ENCODE measurements at regions not wholly inside any gene's neighbourhood (a gene's known extent, or its start where the extent isn't known, plus 50 kb on each side); places are given as distances from the start of the nearest gene placed in this dataset.

DNA sequence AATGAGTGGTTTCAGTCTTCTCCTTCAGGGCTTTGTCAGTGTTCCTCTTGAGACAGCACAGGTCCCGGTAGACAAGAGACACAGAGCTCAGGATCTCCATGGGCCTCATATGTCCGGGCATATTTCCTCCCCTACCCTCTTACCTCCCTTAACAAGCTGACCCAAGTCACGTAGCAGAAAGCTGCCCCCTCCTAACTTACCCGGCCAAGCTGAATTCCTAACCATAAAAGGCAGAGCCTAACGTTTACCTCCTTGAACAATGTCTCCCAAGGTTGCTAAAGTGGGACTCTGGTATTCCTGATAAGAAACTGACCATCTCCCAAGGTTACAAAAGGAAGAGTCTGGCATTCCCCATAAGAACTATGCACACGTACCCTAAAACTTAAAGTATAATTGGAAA is 182.2 kb upstream of the USP15 start:
- TF ChIP-seq, protein P1, sequence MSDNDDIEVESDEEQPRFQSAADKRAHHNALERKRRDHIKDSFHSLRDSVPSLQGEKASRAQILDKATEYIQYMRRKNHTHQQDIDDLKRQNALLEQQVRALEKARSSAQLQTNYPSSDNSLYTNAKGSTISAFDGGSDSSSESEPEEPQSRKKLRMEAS (IDR thresholded peaks at IDR 0.05) = no peak
- TF ChIP-seq NR2F2 (IDR thresholded peaks at IDR 0.05) (no peak), EGR1 (IDR thresholded peaks at IDR 0.05; ENCODE audit: low read depth in 2 of 2) (no peak), SP1 (IDR thresholded peaks at IDR 0.05) (no peak), FOXA1 (IDR thresholded peaks at IDR 0.05) (no peak), YY1 (IDR thresholded peaks at IDR 0.05) (no peak), RAD21 (IDR thresholded peaks at IDR 0.05) (no peak), FOXA2 (IDR thresholded peaks at IDR 0.05) (no peak), JUND (IDR thresholded peaks at IDR 0.05) (no peak), GABPA (IDR thresholded peaks at IDR 0.05 in 1 of 2, conservative IDR thresholded peaks at IDR 0.05 in 1 of 2) (no peak), HNF4A (conservative IDR thresholded peaks at IDR 0.05) (no peak), RXRA (IDR thresholded peaks at IDR 0.05) (no peak)
- TF ChIP-seq, protein P2, sequence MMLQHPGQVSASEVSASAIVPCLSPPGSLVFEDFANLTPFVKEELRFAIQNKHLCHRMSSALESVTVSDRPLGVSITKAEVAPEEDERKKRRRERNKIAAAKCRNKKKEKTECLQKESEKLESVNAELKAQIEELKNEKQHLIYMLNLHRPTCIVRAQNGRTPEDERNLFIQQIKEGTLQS (IDR thresholded peaks at IDR 0.05) = no peak
- TF ChIP-seq, protein P3, sequence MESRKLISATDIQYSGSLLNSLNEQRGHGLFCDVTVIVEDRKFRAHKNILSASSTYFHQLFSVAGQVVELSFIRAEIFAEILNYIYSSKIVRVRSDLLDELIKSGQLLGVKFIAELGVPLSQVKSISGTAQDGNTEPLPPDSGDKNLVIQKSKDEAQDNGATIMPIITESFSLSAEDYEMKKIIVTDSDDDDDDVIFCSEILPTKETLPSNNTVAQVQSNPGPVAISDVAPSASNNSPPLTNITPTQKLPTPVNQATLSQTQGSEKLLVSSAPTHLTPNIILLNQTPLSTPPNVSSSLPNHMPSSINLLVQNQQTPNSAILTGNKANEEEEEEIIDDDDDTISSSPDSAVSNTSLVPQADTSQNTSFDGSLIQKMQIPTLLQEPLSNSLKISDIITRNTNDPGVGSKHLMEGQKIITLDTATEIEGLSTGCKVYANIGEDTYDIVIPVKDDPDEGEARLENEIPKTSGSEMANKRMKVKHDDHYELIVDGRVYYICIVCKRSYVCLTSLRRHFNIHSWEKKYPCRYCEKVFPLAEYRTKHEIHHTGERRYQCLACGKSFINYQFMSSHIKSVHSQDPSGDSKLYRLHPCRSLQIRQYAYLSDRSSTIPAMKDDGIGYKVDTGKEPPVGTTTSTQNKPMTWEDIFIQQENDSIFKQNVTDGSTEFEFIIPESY (IDR thresholded peaks at IDR 0.05) = no peak
- TF ChIP-seq, protein P4, sequence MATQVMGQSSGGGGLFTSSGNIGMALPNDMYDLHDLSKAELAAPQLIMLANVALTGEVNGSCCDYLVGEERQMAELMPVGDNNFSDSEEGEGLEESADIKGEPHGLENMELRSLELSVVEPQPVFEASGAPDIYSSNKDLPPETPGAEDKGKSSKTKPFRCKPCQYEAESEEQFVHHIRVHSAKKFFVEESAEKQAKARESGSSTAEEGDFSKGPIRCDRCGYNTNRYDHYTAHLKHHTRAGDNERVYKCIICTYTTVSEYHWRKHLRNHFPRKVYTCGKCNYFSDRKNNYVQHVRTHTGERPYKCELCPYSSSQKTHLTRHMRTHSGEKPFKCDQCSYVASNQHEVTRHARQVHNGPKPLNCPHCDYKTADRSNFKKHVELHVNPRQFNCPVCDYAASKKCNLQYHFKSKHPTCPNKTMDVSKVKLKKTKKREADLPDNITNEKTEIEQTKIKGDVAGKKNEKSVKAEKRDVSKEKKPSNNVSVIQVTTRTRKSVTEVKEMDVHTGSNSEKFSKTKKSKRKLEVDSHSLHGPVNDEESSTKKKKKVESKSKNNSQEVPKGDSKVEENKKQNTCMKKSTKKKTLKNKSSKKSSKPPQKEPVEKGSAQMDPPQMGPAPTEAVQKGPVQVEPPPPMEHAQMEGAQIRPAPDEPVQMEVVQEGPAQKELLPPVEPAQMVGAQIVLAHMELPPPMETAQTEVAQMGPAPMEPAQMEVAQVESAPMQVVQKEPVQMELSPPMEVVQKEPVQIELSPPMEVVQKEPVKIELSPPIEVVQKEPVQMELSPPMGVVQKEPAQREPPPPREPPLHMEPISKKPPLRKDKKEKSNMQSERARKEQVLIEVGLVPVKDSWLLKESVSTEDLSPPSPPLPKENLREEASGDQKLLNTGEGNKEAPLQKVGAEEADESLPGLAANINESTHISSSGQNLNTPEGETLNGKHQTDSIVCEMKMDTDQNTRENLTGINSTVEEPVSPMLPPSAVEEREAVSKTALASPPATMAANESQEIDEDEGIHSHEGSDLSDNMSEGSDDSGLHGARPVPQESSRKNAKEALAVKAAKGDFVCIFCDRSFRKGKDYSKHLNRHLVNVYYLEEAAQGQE (IDR thresholded peaks at IDR 0.05) = no peak
- no peaks in the 10 kb centered on the region for H3K4me1 ChIP-seq (ENCODE audit: control insufficient read depth in 4 of 4, insufficient read depth in 4 of 4, low read length in 3 of 4)
- no peak overlapping the region for H3K9ac ChIP-seq (ENCODE audit: low read depth in 1 of 2, low read length in 2 of 2)
- no peak for DNase-seq (ENCODE audit: low spot score)
- H3K36me3 ChIP-seq (ENCODE audit: control insufficient read depth in 4 of 4, insufficient read depth in 3 of 4, low read depth in 1 of 4, low read length in 3 of 4) = no peaks in the 10 kb centered on the region
- no peaks in the 10 kb centered on the region for H3K27me3 ChIP-seq (ENCODE audit: control insufficient read depth in 4 of 4, insufficient read depth in 4 of 4, low read length in 3 of 4)
- no peak overlapping the region for H3K27ac ChIP-seq (ENCODE audit: low read depth in 1 of 2, low read length in 2 of 2)
- WGBS = 48% methylated on average over 6 of the region's 6 CpGs
- H3K4me3 ChIP-seq (ENCODE audit: low read depth in 1 of 3, low read length in 3 of 3) = no peak overlapping the region
- no peaks in the 10 kb centered on the region for H3K9me3 ChIP-seq (ENCODE audit: control insufficient read depth in 4 of 4, low read length in 3 of 4)

DNA sequence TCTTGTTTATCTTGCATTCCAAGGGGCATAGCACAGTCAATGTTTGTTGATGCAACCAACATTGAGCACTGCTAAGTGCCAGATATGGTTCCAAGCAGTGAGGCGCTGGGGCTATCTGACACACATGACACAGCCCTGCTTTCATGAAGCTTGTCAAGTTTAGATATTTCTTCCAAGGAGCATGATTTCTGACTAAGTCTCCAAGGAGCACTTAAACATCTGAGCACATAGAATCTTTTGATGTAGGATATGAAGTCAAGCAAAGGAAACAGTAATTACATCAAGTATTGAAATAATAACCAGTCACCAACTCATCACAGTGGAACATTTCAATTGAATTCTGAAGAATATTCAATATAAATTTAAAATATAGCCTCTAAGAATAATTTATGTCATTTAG is 177.8 kb upstream of the USP15 start:
- no peak overlapping the region for H3K4me3 ChIP-seq (ENCODE audit: low read depth in 1 of 3, low read length in 3 of 3)
- 93% methylated on average over 1 of the region's 1 CpG for WGBS
- no peaks in the 10 kb centered on the region for H3K4me1 ChIP-seq (ENCODE audit: control insufficient read depth in 4 of 4, insufficient read depth in 4 of 4, low read length in 3 of 4)
- H3K27me3 ChIP-seq (ENCODE audit: control insufficient read depth in 4 of 4, insufficient read depth in 4 of 4, low read length in 3 of 4) = no peaks in the 10 kb centered on the region
- peaks cover 0 to 8% (median 2%) of the 10 kb centered on the region in 4 donors for H3K9me3 ChIP-seq (ENCODE audit: control insufficient read depth in 4 of 4, low read length in 3 of 4)
- no peak overlapping the region for H3K9ac ChIP-seq (ENCODE audit: low read depth in 1 of 2, low read length in 2 of 2)
- no peaks in the 10 kb centered on the region for H3K36me3 ChIP-seq (ENCODE audit: control insufficient read depth in 4 of 4, insufficient read depth in 3 of 4, low read depth in 1 of 4, low read length in 3 of 4)
- no peak overlapping the region for H3K27ac ChIP-seq (ENCODE audit: low read depth in 1 of 2, low read length in 2 of 2)
- DNase-seq (ENCODE audit: low spot score) = no peak
- no peak for TF ChIP-seq GABPA (IDR thresholded peaks at IDR 0.05 in 1 of 2, conservative IDR thresholded peaks at IDR 0.05 in 1 of 2)
- TF ChIP-seq FOXA1 (IDR thresholded peaks at IDR 0.05) = no peak
- TF ChIP-seq TAF1 (conservative IDR thresholded peaks at IDR 0.05) = no peak
- TF ChIP-seq, protein P1 (IDR thresholded peaks at IDR 0.05) = no peak
- TF ChIP-seq SP1 (IDR thresholded peaks at IDR 0.05) = no peak
- TF ChIP-seq, protein P4 (IDR thresholded peaks at IDR 0.05) = no peak
- TF ChIP-seq HNF4G (IDR thresholded peaks at IDR 0.05) = no peak
- no peak for TF ChIP-seq FOXA2 (IDR thresholded peaks at IDR 0.05)
- no peak for TF ChIP-seq EGR1 (IDR thresholded peaks at IDR 0.05; ENCODE audit: low read depth in 2 of 2)
- TF ChIP-seq RAD21 (IDR thresholded peaks at IDR 0.05) = no peak
- TF ChIP-seq, protein P2 (IDR thresholded peaks at IDR 0.05) = no peak
- no peak for TF ChIP-seq JUND (IDR thresholded peaks at IDR 0.05)
- no peak for TF ChIP-seq HNF4A (conservative IDR thresholded peaks at IDR 0.05)
- TF ChIP-seq, protein P5, sequence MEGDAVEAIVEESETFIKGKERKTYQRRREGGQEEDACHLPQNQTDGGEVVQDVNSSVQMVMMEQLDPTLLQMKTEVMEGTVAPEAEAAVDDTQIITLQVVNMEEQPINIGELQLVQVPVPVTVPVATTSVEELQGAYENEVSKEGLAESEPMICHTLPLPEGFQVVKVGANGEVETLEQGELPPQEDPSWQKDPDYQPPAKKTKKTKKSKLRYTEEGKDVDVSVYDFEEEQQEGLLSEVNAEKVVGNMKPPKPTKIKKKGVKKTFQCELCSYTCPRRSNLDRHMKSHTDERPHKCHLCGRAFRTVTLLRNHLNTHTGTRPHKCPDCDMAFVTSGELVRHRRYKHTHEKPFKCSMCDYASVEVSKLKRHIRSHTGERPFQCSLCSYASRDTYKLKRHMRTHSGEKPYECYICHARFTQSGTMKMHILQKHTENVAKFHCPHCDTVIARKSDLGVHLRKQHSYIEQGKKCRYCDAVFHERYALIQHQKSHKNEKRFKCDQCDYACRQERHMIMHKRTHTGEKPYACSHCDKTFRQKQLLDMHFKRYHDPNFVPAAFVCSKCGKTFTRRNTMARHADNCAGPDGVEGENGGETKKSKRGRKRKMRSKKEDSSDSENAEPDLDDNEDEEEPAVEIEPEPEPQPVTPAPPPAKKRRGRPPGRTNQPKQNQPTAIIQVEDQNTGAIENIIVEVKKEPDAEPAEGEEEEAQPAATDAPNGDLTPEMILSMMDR (IDR thresholded peaks at IDR 0.05; ENCODE audit: low read depth, low read length, missing input control) = no peak
- TF ChIP-seq NR2F2 (IDR thresholded peaks at IDR 0.05) = no peak
